Embryonic facial prominence (tissue), 1 donor: ENCODE measurements at regions not wholly inside any gene's neighbourhood (a gene's known extent, or its start where the extent isn't known, plus 50 kb on each side); places are given as distances from the start of the nearest gene placed in this dataset.
"Not testable (repeated sequence)": the region's sequence is repeated elsewhere in the genome, so short reads cannot be mapped to it uniquely, and the experiment has no call there.

ENCODE experiments used
- DNase-seq: peaks from one replicate; pipeline ENCODE4 v3.0.0-alpha.2; 2016; ENCODE audit errors: extremely low spot score

- DNase-seq = no peak
Measured at GRCh38 chr15:96470681-96471310, 140.3 kb downstream of the NR2F2 start.

DNA sequence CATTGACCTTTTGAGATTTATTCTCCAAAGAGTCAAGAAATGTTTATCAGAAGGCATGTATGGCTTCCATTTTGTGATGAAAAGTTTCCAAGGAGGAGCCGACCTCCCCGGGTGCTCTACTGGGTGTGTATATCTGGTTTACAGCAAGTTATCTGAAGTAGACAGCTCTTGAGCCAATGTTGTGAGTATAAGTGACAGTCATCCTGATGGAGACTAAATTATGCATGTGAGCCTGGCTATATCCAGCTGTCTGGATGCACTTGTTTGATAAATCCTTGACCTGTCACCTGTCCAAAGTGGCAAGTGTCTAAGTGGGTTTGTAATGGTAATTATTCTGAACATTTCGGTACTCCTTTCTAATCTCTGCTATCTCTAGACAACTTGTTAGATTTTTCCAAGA is 142.2 kb downstream of the NR2F2 start:
- no peak for DNase-seq

GRCh38 chr15:96473556-96473955 is 143.1 kb downstream of the NR2F2 start:
- no peak for DNase-seq

DNA sequence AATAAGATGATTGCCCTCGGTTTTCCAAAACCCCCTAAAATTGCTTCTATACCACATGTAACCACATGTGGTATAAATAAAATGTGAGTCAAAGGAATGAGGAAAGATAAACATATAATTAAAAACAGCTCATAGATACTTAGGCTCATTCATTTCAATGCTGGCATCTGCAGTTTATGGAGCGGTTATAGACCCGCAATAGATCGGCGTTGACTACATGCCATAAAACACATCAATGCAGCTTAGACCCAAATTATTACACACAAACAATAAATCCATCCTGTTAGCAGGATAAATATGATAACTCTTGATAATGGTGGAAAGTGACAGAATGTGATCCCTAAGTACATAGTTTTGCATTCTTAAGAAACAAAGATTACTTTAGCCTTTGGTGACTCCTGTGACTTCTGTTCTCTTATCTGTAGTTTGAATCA is 143.7 kb downstream of the NR2F2 start:
- DNase-seq = peak; percentile 50

DNA sequence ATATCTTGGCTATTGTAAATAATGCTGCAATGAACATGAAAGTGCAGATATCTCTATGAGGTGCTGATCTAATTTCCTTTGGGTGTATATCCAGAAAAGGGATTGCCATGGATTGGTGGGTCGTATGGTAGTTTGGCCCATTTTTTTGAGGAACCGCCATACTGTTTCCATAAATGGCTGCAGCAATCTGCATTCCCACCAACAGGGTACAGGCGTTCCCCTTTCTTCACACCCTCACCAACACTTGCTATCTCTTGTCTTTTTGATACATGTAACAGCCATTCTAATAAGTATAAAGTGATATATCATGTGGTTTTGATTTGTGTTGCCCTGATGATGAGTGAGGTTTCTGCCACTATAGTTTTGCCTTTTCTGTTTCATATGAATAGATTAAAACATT is 146.7 kb downstream of the NR2F2 start:
- no peak for DNase-seq

- not testable (repeated sequence) for DNase-seq
Measured at GRCh38 chr15:96484412-96484811, 153.9 kb downstream of the NR2F2 start.

DNA sequence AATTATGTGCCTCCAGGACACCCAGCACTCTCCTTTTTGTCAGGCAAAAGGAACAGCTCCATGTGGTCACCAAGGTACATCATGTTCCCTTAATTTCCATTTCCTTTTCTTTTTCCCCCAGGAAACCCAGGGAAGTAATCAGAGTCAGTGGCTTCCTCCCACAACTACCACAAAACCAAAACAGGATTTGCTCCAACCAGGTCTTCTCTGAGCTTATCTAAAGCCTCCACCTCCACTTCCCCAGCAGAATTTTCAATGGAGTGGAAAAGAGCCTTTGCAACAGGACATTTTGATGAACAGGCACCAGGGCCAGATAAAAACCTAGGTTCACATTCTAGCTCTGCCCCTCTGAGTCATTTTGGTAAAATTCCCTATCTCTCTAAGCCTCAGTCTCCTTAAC is 154.3 kb downstream of the NR2F2 start:
- DNase-seq = no peak

- no peak for DNase-seq
Measured at GRCh38 chr15:96487245-96487644, 156.7 kb downstream of the NR2F2 start.

DNA sequence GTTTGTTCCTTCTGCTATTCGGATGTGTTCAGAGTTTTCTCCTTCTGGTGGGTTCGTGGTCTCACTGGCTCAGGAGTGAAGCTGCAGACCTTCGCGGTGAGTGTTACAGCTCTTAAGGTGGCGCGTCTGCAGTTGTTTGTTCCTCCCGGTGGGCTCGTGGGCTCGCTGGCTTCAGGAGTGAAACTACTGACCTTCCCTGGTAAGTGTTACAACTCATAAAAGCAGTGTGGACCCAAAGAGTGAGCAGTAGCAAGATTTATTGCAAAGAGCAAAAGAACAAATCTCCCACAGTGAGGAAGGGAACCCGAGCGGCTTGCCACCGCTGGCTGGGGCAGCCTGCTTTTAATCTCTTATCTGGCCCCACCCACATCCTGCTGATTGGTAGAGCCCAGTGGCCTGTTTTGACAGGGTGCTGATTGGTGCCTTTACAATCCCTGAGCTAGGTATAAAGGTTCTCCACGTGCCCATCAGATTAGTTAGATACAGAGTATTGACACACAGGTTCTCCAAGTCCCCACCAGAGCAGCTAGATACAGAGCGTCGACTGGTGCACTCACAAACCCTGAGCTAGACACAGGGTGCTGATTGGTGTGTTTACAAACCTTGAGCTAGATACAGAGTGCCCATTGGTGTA is 160.7 kb downstream of the NR2F2 start:
- DNase-seq = not testable (repeated sequence)

DNA sequence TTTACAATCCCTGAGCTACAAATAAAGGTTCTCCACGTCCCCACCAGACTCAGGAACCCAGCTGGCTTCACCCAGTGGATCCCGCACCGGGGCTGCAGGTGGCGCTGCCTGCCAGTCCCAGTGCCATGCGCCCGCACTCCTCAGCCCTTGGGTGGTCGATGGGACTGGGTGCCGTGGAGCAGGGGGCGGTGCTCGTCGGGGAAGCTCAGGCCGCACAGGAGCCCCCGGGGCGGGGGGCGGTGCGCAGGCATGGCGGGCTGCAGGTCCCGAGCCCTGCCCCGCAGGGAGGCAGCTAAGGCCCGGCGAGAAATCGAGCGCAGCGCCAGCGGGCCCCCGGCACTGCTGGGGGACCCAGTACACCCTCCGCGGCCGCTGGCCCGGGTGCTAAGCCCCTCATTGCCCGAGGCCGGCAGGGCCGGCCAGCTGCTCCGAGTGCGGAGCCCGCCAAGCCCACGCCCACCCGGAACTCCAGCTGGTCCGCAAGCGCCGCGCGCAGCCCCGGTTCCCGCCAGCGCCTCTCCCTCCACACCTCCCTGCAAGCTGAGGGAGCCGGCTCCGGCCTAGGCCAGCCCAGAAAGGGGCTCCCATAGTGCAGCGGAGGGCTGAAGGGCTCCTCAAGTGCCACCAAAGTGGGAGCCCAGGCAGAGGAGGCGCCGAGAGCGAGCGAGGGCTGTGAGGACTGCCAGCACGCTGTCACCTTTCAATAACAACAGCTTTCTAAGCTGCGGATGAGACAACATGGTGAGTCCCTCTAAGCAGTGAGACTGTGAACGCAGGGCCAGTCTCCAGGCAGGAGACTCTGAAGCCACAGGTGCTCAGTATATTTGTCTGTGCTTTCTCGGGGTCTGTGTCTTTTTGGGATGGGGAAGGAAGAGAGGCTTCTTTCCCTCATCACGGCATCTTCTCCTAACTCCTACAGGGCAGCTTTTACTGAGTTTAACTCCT is 161.5 kb downstream of the NR2F2 start:
- not testable (repeated sequence) for DNase-seq

DNA sequence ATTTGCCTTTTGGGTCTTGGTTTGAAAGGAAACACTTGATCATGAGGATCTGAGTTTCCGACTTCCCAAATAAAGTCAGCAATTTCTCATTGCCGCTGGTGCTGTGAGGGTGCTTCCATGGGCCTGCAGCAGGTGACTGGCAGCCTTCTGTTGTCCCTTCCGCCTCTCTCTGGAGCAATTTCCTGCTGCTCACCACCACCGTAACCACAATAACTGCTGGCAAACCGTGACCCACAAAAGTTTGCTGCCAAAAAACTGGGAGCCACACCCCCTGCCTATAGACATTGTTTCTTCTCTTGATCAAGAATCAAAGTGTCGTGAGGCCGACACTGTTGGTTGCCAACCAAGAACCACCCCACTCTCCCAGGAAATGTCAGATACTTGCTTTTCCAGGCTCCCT is 164.0 kb downstream of the NR2F2 start:
- no peak for DNase-seq

GRCh38 chr15:96495386-96495785 is 164.9 kb downstream of the NR2F2 start:
- DNase-seq = no peak

DNA sequence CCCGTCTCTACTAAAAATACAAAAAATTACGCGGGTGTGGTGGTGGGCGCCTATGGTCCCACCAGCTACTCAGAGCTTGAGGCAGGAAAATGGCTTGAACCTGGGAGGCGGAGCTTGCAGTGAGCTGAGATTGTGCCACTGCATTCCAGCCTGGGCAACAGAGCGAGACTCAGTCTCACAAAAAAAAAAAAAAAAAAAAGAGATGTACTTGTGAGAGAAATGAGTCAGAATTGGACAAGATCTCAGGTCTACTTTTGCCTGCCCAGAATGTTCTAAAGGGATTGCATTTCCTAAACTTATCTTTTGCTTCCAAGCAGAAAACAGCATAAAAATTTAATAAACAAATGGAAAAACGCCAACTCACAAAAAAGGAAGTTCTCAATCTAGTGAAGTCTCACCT is 167.5 kb downstream of the NR2F2 start:
- DNase-seq = no peak

GRCh38 chr15:96500508-96500907 is 170.0 kb downstream of the NR2F2 start:
- DNase-seq = no peak

DNA sequence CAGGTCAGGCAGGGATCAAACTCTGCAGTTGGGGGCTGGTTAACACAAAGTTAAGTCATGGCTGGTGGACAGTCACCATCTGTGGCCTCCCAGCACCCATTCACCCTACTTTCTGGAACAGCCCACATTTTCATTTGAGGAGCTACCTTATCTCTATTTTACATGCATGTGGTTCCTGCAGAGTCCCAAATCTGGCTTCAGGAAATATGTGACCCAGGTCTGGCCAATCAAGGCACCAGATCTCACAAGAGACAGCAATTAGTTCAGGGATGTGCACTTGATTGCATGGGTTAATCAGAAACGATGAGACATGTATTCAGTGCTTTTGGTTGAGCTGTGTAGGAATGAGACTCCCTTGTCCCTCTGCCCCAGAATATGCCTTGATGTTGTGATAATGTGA is 170.9 kb downstream of the NR2F2 start:
- DNase-seq = no peak

GRCh38 chr15:96502196-96502595 is 171.7 kb downstream of the NR2F2 start:
- no peak for DNase-seq

DNA sequence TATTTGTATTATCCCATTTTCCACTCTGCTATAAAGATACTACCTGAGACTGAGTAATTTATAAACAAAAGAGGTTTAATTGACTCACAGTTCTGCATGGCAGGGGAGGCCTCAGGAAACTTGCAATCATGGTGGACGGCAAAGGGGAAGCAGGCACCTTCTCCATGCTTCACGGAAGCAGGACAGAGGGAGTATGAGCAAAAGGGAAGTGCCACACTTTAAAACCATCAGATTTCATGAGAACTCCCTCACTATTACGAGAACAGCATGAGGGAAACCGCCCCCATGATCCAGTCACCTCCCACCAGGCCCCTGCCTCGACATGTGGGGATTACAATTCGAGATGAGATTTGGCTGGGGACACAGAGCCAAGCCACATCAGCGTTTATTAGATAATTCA is 172.8 kb downstream of the NR2F2 start:
- no peak for DNase-seq

DNA sequence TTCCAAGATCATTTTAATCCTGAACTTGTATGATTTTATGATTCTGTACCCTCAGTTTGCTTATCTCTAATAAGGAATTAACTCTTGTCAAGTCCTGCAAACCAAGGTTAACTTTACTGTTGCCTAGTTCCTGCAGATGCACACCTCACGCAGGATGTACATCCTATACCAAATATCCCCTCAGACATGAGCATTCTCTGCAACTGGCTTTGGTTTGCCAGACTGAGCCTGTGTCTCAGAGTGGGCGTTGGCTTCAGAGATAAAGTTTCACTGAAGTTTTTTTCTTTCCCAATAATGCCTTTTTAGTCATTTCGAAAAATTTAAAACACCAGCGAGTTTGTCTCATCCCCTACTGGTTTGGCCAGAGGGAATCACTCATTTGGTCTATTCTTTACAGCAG is 173.9 kb downstream of the NR2F2 start:
- no peak for DNase-seq

DNA sequence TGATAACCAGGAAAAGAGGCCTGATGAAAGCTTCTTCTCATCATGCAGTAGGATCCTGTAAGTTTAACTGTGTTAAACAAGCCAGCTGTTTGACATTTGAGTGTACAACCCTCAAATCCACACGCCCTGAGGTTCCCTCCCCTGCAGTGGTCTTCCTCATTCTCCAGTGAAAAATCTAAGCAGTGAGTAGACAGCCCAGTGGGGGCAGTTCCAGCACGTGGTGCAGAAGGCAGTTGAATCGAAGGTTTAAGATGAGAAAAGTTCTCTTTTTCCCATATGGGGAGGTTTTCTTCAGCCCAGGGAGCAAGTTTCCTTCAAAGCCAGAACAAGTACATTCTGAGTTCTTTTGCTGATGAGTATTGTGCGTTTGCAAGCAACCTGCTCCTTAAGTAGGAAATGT is 174.5 kb downstream of the NR2F2 start:
- no peak for DNase-seq

- DNase-seq = no peak
Measured at GRCh38 chr15:96514607-96515285, 184.2 kb downstream of the NR2F2 start.

DNA sequence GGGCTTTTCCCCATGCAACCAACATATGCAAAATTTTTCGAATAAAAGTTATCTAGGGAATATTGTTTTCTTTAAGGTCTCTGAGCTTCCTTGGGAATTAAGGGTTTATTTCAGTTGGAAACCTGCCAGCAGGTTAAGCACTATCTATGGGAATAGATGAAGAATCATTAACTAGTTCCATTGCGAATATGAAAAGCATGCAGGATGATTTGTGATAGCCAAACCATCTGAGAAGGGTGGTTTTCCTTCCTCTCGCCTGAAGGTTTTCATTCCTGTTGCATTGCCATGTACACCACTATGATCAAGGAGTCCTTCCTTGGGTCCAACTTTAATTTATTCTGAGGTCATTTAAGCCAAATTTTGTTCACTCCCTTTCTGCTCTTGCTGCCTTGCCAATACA is 184.9 kb downstream of the NR2F2 start:
- DNase-seq = no peak

DNA sequence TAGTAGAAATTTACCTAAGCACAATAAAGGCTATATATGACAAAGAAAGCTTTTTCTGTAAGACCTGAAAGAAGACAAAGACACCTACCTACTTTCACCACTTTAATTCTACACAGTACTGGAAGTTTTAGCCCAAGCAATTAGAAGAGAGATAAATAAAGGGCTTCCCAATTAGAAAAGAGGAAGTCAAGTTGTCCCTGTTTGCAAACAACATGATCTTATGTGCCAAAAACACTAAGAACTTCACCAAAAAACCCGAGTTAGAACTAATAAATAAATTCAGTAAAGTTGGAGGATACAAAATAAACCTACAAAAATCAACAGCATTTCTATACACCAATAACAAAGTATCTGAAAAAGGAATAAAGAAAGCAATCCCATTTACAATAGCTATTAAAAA is 190.9 kb downstream of the NR2F2 start:
- no peak for DNase-seq
